ENCODE measurements at regions not wholly inside any gene's neighbourhood (a gene's known extent, or its start where the extent isn't known, plus 50 kb on each side); places are given as distances from the start of the nearest gene placed in this dataset.

DNA sequence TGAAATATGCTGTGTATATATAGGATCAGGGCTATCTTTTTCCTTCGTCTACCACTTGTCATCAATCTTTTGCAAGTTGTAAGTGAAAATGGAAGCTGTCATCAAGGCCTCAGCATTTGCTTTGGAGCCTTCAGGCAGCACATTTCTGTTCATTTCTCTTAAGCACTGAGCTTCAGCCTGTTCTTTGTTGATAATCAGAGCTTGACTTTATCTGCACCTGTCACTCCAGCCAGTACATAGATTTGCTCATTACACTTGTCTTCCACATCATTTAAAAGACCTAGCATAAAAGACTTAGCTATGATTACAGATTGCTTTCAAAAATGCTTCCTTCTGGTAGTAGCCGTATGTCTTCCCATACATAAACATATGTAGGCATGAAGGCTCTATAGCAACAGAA, 189.8 kb upstream of the GRIK2 start:
- Mint-ChIP-seq H3K27me3 (ENCODE audit: low read depth, unreplicated experiment) (no peaks in the 10 kb centered on the region), H3K4me1 (ENCODE audit: low read depth, unreplicated experiment) (no peaks in the 10 kb centered on the region), H3K27ac (ENCODE audit: unreplicated experiment) (no peak overlapping the region), H3K9me3 (ENCODE audit: unreplicated experiment) (no peaks in the 10 kb centered on the region), H3K4me3 (ENCODE audit: unreplicated experiment) (no peak overlapping the region), H3K36me3 (ENCODE audit: low read depth, unreplicated experiment) (no peaks in the 10 kb centered on the region)
- H3K4me2 ChIP-seq (ENCODE audit: low read length) = no peak overlapping the region
- H3K9ac ChIP-seq (ENCODE audit: low read length) = no peak overlapping the region
- no peak for DNase-seq (ENCODE audit: low read depth)
- H3K4me1 ChIP-seq (ENCODE audit: insufficient read depth, low read length) = no peaks in the 10 kb centered on the region
- no peaks in the 10 kb centered on the region for H4K20me1 ChIP-seq (ENCODE audit: insufficient read depth, low read length)
- no peaks in the 10 kb centered on the region for H3K36me3 ChIP-seq (ENCODE audit: insufficient read depth, low read length)
- no peaks in the 10 kb centered on the region for H3K79me2 ChIP-seq (ENCODE audit: insufficient read depth, low read length)
- H3K27ac ChIP-seq (ENCODE audit: low read depth, low read length) = no peak overlapping the region
- no peak for TF ChIP-seq EZH2 (IDR thresholded peaks at IDR 0.05; ENCODE audit: insufficient read depth, low read length)
- no peaks in the 10 kb centered on the region for H3K27me3 ChIP-seq (ENCODE audit: insufficient read depth, low read length)
- H2AFZ ChIP-seq (ENCODE audit: low read depth, low read length) = no peak overlapping the region
- no peak for FAIRE-seq
- H3K4me3 ChIP-seq (ENCODE audit: insufficient read depth, low read depth, low read length) = no peak overlapping the region
- H3K9me3 ChIP-seq (ENCODE audit: insufficient read depth, low read depth, low read length) = no peaks in the 10 kb centered on the region

- H3K9ac ChIP-seq (ENCODE audit: low read length) = no peak overlapping the region
- Mint-ChIP-seq H3K27ac (ENCODE audit: unreplicated experiment) (no peak overlapping the region), H3K36me3 (ENCODE audit: low read depth, unreplicated experiment) (no peaks in the 10 kb centered on the region), H3K9me3 (ENCODE audit: unreplicated experiment) (no peaks in the 10 kb centered on the region), H3K4me3 (ENCODE audit: unreplicated experiment) (no peak overlapping the region), H3K4me1 (ENCODE audit: low read depth, unreplicated experiment) (no peaks in the 10 kb centered on the region), H3K27me3 (ENCODE audit: low read depth, unreplicated experiment) (no peaks in the 10 kb centered on the region)
- no peaks in the 10 kb centered on the region for H3K9me3 ChIP-seq (ENCODE audit: insufficient read depth, low read depth, low read length)
- H3K4me1 ChIP-seq (ENCODE audit: insufficient read depth, low read length) = no peaks in the 10 kb centered on the region
- no peak for FAIRE-seq
- DNase-seq (ENCODE audit: low read depth) = no peak
- H3K4me3 ChIP-seq (ENCODE audit: insufficient read depth, low read depth, low read length) = no peak overlapping the region
- no peak for TF ChIP-seq EZH2 (IDR thresholded peaks at IDR 0.05; ENCODE audit: insufficient read depth, low read length)
- TF ChIP-seq, protein P1, sequence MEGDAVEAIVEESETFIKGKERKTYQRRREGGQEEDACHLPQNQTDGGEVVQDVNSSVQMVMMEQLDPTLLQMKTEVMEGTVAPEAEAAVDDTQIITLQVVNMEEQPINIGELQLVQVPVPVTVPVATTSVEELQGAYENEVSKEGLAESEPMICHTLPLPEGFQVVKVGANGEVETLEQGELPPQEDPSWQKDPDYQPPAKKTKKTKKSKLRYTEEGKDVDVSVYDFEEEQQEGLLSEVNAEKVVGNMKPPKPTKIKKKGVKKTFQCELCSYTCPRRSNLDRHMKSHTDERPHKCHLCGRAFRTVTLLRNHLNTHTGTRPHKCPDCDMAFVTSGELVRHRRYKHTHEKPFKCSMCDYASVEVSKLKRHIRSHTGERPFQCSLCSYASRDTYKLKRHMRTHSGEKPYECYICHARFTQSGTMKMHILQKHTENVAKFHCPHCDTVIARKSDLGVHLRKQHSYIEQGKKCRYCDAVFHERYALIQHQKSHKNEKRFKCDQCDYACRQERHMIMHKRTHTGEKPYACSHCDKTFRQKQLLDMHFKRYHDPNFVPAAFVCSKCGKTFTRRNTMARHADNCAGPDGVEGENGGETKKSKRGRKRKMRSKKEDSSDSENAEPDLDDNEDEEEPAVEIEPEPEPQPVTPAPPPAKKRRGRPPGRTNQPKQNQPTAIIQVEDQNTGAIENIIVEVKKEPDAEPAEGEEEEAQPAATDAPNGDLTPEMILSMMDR (IDR thresholded peaks at IDR 0.05; ENCODE audit: insufficient read depth, low read depth, low read length) = no peak
- H3K79me2 ChIP-seq (ENCODE audit: insufficient read depth, low read length) = no peaks in the 10 kb centered on the region
- no peaks in the 10 kb centered on the region for H3K36me3 ChIP-seq (ENCODE audit: insufficient read depth, low read length)
- H3K27me3 ChIP-seq (ENCODE audit: insufficient read depth, low read length) = no peaks in the 10 kb centered on the region
- H2AFZ ChIP-seq (ENCODE audit: low read depth, low read length) = no peak overlapping the region
- no peak overlapping the region for H3K27ac ChIP-seq (ENCODE audit: low read depth, low read length)
- no peak overlapping the region for H3K4me2 ChIP-seq (ENCODE audit: low read length)
- H4K20me1 ChIP-seq (ENCODE audit: insufficient read depth, low read length) = no peaks in the 10 kb centered on the region
Observed at GRCh38 chr6:101208152-101208551, 185.4 kb upstream of the GRIK2 start.

GRCh38 chr6:101212640-101213039, 180.9 kb upstream of the GRIK2 start:
- TF ChIP-seq, protein P1 (IDR thresholded peaks at IDR 0.05; ENCODE audit: insufficient read depth, low read depth, low read length) = no peak
- TF ChIP-seq EZH2 (IDR thresholded peaks at IDR 0.05; ENCODE audit: insufficient read depth, low read length) = no peak
- H3K9me3 Mint-ChIP-seq (ENCODE audit: unreplicated experiment) = peaks cover 3% of the 10 kb centered on the region
- no peak overlapping the region for H3K4me3 Mint-ChIP-seq (ENCODE audit: unreplicated experiment)
- Histone ChIP-seq H3K27me3 (ENCODE audit: insufficient read depth, low read length) (no peaks in the 10 kb centered on the region), H2AFZ (ENCODE audit: low read depth, low read length) (no peak overlapping the region), H3K4me2 (ENCODE audit: low read length) (no peak overlapping the region), H3K79me2 (ENCODE audit: insufficient read depth, low read length) (no peaks in the 10 kb centered on the region), H3K9ac (ENCODE audit: low read length) (no peak overlapping the region), H3K4me3 (ENCODE audit: insufficient read depth, low read depth, low read length) (no peak overlapping the region), H3K9me3 (ENCODE audit: insufficient read depth, low read depth, low read length) (no peaks in the 10 kb centered on the region), H3K27ac (ENCODE audit: low read depth, low read length) (no peak overlapping the region), H3K4me1 (ENCODE audit: insufficient read depth, low read length) (no peaks in the 10 kb centered on the region), H3K36me3 (ENCODE audit: insufficient read depth, low read length) (no peaks in the 10 kb centered on the region), H4K20me1 (ENCODE audit: insufficient read depth, low read length) (no peaks in the 10 kb centered on the region)
- H3K27me3 Mint-ChIP-seq (ENCODE audit: low read depth, unreplicated experiment) = no peaks in the 10 kb centered on the region
- no peaks in the 10 kb centered on the region for H3K4me1 Mint-ChIP-seq (ENCODE audit: low read depth, unreplicated experiment)
- FAIRE-seq = no peak
- no peak overlapping the region for H3K27ac Mint-ChIP-seq (ENCODE audit: unreplicated experiment)
- no peak for DNase-seq (ENCODE audit: low read depth)
- H3K36me3 Mint-ChIP-seq (ENCODE audit: low read depth, unreplicated experiment) = no peaks in the 10 kb centered on the region
